Body of pancreas (tissue), 4 donors: ENCODE measurements at regions not wholly inside any gene's neighbourhood (a gene's known extent, or its start where the extent isn't known, plus 50 kb on each side); places are given as distances from the start of the nearest gene placed in this dataset.

Source experiments
- ATAC-seq: fragments of 150-250 bp; one replicate; pipeline ENCODE4 v1.9.1; 2016
- DNase-seq, 4 donors: peaks; one replicate each; pipeline ENCODE4 v3.0.0-alpha.2; 2019
- H3K27ac ChIP-seq, 4 donors: fragments of 200-600 bp; sonication (generic); 1 replicate in 3 of 4; 2 replicates in 1 of 4; pipeline versions ENCODE4 v1.5.1 to v1.6.1; 2016 to 2019; ENCODE audit warnings: mild to moderate bottlenecking in 1 of 4, mixed read lengths in 1 of 4, moderate library complexity in 1 of 4
- H3K27me3 ChIP-seq, 2 donors: fragments of 200-600 bp; sonication (generic); one replicate each; pipeline ENCODE4 v1.6.0; 2016; ENCODE audit warnings: mild to moderate bottlenecking in 1 of 2
- H3K36me3 ChIP-seq, 2 donors: fragments of 200-600 bp; sonication (generic); replicated peaks in 1 of 2; 2 replicates each; pipeline ENCODE4 v1.5.1; 2016; ENCODE audit warnings: low read depth in 2 of 2; ENCODE audit not compliant: insufficient read depth in 1 of 2
- H3K4me1 ChIP-seq: fragments of 200-600 bp; sonication (generic); one replicate; pipeline ENCODE4 v1.6.0; 2016
- H3K4me3 ChIP-seq, 2 donors: fragments of 200-600 bp; sonication (generic); 1 replicate in 1 of 2; 2 replicates in 1 of 2; pipeline ENCODE4 v1.5.1; 2016 to 2019
- H3K9me3 ChIP-seq, 3 donors: fragments of 200-600 bp; sonication (generic); 1 replicate in 2 of 3; 2 replicates in 1 of 3; pipeline ENCODE4 v1.5.1; 2016
- POLR2A ChIP-seq, 3 donors: fragments of 450-650 bp; IDR thresholded peaks; one replicate each; pipeline ENCODE4 v1.6.1; 2016; ENCODE audit warnings: antibody characterized with exemption in 3 of 3, mild to moderate bottlenecking in 2 of 3
- WGBS, 2 donors: methylation state at CpG; one replicate each; pipeline ENCODE4 v1.1.5; 2017; 5-methylcytosine and 5-hydroxymethylcytosine counted together
- intact Hi-C: fragments of 100-400 bp; cut with DNase I; formaldehyde crosslinking; loops from one replicate; pipeline ENCODE4 v1.15.1; 2023
- TF ChIP-seq, protein P1 (sequence below), 7 experiments: fragments of 450-650 bp in 4 of 7; fragments of 200-600 bp in 3 of 7; sonication (generic) in 3 of 7; IDR thresholded peaks; one replicate each; pipeline ENCODE4 v1.5.1; 2016 to 2019; ENCODE audit warnings: antibody characterized with exemption in 7 of 7

DNA sequence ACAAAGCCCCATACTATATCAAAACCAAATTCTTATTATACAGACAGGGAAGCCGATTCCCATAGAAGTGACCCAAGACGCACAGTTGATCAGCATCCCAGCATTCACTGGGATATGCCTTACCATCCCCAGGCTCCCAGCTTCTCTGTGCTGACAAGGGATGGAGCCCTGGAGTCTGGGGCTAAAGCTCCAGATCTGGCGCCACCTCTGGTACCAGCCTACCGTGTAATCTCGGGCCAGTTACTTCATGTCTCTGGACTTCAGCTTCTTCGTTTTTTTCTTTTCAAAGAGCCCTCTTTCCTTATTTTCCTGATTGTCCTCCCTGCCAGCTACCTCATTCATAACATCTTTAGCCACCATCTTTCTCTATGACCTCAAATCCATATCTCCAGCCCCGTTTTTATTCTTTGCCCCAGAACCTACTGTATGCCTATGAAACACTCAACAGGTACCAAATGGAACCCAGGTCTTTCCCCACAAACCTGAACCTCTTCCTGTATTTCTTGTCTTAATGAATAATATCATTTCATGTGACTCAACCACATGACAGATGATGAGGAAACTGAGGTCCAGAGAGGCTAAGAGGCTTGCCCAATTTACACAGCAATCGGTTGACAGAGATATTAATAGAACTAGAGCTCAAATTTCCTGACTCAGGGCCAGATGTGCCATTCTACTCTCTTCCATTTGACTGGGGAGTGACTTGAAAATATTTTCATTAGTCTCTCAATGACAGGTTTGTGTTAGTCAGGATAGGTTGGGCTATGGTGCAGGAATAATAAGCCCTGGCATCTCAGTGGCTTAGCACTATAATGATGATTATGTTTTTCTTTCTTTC is 85.4 kb upstream of the TLE3 start:
- no peaks in the 10 kb centered on the region for H3K9me3 ChIP-seq
- ATAC-seq: no peak
- DNase-seq: no peak
- H3K4me3 ChIP-seq: no peak overlapping the region
- 76 to 79% methylated on average over 8 of the region's 8 CpGs for WGBS, 2 donors
- H3K36me3 ChIP-seq: no peaks in the 10 kb centered on the region
- no peaks in the 10 kb centered on the region for H3K27me3 ChIP-seq
- no peak overlapping the region for H3K27ac ChIP-seq
- TF ChIP-seq, protein P1, sequence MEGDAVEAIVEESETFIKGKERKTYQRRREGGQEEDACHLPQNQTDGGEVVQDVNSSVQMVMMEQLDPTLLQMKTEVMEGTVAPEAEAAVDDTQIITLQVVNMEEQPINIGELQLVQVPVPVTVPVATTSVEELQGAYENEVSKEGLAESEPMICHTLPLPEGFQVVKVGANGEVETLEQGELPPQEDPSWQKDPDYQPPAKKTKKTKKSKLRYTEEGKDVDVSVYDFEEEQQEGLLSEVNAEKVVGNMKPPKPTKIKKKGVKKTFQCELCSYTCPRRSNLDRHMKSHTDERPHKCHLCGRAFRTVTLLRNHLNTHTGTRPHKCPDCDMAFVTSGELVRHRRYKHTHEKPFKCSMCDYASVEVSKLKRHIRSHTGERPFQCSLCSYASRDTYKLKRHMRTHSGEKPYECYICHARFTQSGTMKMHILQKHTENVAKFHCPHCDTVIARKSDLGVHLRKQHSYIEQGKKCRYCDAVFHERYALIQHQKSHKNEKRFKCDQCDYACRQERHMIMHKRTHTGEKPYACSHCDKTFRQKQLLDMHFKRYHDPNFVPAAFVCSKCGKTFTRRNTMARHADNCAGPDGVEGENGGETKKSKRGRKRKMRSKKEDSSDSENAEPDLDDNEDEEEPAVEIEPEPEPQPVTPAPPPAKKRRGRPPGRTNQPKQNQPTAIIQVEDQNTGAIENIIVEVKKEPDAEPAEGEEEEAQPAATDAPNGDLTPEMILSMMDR (IDR thresholded peaks at IDR 0.05): no peak
- TF ChIP-seq POLR2A (IDR thresholded peaks at IDR 0.05): no peak
- intact Hi-C loops: no loop called here
- H3K4me1 ChIP-seq: peaks cover 5% of the 10 kb centered on the region

DNA sequence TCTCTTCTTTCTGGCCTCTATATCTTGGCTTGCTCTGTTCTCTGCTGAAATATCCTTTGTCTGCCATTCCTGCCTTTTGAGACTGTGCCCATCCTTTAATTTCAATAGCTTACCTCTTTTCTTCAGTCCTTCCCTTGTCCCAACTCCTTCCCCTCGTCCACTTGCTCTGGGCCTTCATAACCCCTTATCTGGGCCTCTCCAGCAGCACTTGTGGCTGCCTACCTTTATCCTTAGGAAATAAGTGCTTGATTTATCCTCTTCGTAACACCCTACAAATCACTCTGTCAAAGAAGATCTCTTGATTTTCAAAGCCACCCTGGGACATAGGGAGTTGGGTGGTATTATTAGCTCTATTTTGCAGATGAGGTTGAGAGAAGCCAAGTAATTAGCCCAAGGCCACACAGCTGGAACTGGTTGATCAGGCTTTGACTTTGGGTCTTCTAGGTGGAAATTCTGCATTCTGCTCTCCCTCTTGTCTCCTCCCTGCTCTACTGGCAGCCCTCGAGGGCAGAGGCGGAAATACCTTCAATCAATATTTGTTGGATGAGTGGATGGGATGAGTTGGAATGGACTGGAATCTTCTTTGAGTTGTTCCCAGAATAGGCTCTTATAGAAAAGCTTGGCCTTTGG is 84.0 kb upstream of the TLE3 start:
- Histone ChIP-seq H3K4me3 (no peak overlapping the region), H3K4me1 (peaks cover 5% of the 10 kb centered on the region), H3K27ac (peak overlapping the region in 2 of 4 donors; percentile 27 to 49), H3K36me3 (no peaks in the 10 kb centered on the region), H3K27me3 (no peaks in the 10 kb centered on the region), H3K9me3 (no peaks in the 10 kb centered on the region)
- ATAC-seq: no peak
- 68 to 82% methylated on average over 4 of the region's 4 CpGs for WGBS, 2 donors
- DNase-seq: no peak
- intact Hi-C loops: no loop called here
- TF ChIP-seq, protein P1 (IDR thresholded peaks at IDR 0.05): no peak
- no peak for TF ChIP-seq POLR2A (IDR thresholded peaks at IDR 0.05)

DNA sequence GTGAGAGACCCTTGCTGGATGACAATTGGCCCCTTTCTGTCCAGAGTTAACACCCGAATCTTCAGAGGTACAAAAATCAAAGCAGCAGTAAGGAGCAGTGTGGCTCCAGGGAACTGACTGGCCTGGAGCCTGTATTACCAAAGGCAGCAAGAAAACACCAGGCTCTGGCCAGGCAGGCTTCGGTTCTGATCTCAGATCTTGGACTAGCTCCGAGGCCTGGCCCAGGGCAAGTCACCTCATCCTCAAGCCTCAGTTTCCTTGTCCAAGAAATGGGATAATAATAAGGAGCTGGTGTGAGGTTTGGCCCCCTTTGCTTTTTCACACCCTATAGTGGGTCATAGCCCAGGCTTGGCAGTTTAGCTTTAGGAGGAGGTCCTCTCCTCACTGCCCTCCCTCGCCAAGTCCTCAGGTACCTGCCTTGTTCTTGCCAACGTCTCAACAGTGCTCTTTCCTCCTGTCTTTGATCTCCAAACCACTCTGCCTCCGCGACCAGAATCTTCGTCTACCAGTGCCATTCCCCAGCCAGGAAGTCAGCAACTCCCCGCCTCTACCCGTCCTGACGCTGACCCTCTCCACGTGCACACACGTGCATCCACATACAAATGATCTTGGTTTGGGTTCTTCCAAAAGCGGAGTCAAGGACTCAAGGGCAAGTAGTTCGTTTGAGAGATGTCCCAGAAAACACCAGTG is 82.6 kb upstream of the TLE3 start:
- 74 to 88% methylated on average over 15 of the region's 15 CpGs for WGBS, 2 donors
- no peak for TF ChIP-seq POLR2A (IDR thresholded peaks at IDR 0.05)
- TF ChIP-seq, protein P1 (IDR thresholded peaks at IDR 0.05): no peak
- ATAC-seq (no peak), DNase-seq (no peak)
- Histone ChIP-seq H3K36me3 (no peaks in the 10 kb centered on the region), H3K27ac (peak overlapping the region in 1 of 4 donors; percentile 49), H3K27me3 (no peaks in the 10 kb centered on the region), H3K4me1 (peaks cover 5% of the 10 kb centered on the region), H3K9me3 (no peaks in the 10 kb centered on the region), H3K4me3 (no peak overlapping the region)
- intact Hi-C loops: no loop called here

DNA sequence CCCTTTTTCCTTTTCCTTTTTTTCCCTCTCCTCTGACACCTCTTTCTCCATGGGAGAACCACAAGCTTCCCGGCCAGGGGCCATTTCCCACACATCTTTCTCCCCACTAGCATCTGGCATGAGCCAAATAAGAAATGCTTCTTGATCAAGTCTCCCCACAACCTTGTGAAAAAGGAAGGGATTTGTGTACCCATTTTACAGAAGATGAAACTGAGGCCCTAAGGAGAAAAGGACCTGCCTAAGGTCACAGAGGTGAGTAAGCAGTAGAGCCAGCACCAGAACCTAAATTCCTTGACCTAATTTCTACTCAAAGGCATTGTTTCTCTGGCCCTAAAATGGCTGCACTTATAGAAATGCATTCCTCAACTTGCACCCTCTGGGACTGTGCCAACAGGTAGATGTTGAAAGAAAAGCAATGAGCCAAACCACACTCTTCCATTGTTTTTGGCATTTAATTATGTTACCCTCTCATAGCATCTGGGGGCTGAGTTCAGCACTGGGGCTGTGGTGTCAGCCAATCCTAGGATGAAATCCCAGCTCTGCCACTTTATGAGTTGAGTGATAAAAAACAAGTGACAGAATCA is 81.7 kb upstream of the TLE3 start:
- Histone ChIP-seq H3K36me3 (no peaks in the 10 kb centered on the region), H3K4me1 (peaks cover 5% of the 10 kb centered on the region), H3K27ac (no peak overlapping the region), H3K27me3 (no peaks in the 10 kb centered on the region), H3K9me3 (no peaks in the 10 kb centered on the region), H3K4me3 (no peak overlapping the region)
- intact Hi-C loops: no loop called here
- 84 to 100% methylated on average over 1 of the region's 1 CpG for WGBS, 2 donors
- TF ChIP-seq POLR2A (IDR thresholded peaks at IDR 0.05): no peak
- TF ChIP-seq, protein P1 (IDR thresholded peaks at IDR 0.05): no peak
- ATAC-seq: no peak
- no peak for DNase-seq
